T-helper 1 cell (primary cell): ENCODE measurements at regions not wholly inside any gene's neighbourhood (a gene's known extent, or its start where the extent isn't known, plus 50 kb on each side); places are given as distances from the start of the nearest gene placed in this dataset.

ENCODE experiments used
- DNase-seq, 5 donors: peaks; one replicate each; pipeline ENCODE4 v3.0.0-alpha.2; 2012 to 2020

DNA sequence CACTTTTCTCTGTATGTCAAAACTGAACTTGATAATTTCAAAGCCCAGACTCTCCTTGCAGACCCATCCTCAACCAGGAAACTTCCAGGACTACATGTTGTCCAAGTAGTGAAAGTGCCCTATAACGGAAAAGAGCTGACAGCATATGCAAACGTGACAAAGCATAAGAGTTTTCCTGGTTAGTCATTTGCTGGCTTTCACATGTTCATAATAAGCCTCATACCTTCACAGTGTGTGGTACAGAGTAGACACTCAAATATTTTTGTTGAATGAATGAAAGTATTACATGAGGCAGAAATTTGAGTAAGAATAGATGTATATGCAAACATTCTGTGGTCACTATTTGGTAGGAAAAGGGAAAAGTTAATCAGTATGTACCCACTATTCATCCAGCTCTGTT is 473.3 kb downstream of the MRPL39 start:
- DNase-seq, result no peak

DNA sequence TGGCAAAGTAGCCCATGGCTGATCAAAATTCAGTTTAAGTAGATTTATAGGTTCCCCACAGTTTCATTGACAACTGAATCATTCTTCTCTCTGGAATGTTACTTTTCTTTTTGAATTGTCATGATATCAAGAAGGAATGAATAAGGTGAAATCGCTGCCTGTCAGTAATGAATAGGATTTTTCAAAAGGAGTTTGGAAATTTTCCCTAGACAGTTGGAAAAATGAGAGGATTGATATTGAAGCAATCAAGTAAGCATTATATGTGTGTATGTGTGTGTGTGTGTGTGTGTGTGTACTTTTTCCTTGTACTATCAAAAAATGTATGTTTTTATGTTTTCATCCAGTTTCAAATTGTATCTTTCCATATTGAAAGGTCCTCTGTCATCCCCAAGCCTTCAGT is 479.5 kb downstream of the MRPL39 start:
- DNase-seq, result no peak

DNA sequence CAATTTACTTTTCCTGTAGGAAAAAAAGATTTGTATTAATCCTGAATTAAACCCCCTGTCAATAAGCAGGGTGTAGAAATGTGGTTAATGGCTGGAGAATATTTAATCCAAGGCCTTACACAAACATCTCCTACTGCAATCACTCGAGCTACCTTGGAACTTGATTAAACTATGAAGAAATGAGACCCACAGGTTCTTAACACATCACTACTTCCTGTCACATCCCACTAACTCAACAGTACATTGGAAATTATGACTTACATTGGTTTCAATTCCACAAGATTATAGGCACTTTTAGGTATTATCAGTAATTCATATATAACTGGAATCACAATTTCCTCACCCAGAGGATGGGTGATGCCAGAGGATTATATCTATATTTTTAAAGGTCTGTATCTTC is 480.3 kb downstream of the MRPL39 start:
- no peak for DNase-seq

DNA sequence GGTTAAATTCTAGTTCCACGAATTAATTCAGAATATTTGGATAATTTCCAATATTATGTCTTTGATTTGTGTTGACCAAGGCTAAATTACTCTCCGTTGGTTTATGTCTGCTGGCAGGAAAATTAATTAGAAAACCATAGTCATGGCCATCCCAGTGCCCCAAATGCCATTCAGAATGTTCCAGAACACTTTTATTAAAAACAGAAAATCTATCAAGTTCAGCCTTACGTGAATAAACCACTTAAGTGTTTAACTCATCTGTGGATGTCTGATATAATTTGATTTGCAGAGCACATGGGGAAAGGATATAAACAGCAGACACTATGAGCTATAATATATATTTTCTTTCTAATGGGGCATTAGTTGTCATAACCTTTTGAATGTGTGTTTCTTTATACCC is 480.7 kb downstream of the MRPL39 start:
- DNase-seq, result no peak

DNA sequence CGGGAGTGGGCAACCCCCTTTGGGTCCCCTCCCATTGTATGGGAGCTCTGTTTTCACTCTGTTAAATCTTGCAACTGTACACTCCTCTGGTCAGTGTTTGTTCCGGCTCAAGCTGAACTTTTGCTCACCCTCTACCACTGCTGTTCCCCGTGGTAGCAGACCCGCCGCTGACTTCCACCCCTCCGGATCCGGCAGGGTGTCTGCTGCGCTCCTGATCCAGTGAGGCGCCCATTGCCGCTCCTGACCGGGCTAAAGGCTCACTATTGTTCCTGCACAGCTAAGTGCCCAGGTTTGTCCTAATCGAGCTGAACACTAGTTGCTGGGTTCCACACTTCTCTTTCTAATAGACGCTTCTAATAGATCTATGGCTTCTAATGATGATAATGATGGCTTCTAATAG is 488.6 kb downstream of the MRPL39 start:
- DNase-seq, result no peak

DNA sequence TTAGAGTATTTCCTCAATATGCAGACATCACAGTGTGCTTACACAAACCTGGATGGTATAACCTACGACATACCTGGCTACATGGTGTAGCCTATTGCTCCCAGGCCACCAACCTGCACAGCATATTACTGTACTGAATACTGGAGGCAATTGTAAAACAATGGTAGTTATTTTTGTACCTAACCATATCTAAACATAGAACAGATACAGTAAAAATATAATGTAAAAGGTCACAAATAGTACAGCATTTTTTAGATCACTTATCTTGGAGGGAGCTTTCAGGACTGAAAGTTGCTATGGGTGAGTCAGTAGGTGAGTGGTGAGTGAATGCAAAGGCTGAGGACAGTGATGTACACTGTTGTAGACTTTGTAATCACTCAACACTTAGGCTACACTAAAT is 492.3 kb downstream of the MRPL39 start:
- no peak for DNase-seq

DNA sequence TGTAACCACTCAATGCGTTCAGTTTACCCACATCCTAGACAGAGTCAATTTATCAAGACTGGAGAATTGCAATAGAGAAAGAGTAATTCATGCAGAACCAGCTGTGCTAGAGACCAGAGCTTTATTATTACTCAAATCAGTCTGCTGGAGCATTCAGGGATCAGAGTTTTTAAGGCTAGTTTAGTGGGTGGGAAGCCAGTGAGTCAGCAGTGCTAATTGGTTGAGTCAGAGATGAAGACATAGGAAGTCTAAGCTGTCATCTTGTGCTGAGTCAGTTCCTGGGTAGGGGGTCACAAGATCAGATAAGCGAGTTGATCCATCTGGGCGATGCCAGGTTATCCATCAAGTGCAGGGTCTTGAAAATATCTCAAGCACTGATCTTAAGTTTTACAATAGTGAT is 499.6 kb downstream of the MRPL39 start:
- DNase-seq, result no peak

DNA sequence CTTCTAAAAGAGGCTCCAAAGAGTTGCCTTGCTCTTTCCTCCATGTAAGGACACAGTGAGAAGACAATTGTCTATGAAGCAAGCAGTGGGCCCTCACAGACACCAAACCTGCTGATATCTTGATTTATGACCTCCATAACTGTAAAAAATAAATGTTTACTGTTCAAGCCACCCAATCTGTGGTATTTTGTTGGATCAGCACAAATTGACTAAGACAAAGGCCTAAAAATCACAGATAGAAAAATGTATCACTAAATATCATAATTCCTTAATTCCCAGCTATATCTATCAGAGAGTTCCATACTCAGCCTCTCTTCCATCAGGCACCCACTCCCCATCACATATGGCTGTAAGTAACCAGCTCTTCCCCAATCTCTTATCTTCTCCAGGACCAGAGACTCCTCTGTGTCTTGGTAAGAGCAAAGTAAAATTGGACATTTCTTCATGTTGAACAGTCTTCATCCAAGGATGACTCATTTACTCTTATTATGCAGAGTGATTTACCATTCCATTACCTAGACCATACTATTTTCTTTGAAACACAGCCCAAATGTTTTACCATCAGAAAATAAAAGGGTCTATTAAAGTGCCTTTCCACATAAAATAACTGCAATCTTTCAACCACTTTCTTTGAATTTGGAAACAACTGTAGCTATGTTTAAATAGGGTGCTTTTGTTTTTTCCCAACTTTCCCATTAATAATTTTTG is 503.6 kb downstream of the MRPL39 start:
- DNase-seq, result no peak

DNA sequence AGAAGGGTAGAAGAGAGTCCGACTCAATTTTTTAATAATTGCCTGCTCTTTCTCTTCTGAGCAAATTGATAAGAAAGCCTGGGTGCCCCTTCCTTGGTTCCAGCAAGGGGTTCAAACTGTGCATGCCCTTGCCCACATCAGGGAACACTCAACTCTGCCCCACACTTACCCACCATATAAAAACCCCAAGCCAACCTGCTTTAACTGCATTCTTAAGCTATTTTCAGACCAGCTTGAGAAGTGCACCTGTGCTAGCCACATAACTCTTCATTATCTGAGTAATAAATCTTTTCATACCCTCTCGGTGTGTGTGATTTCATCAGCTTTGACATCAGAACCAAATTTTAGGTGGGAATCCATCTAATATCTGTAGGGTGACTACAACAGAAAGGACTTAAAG is 509.6 kb downstream of the MRPL39 start:
- no peak for DNase-seq

DNA sequence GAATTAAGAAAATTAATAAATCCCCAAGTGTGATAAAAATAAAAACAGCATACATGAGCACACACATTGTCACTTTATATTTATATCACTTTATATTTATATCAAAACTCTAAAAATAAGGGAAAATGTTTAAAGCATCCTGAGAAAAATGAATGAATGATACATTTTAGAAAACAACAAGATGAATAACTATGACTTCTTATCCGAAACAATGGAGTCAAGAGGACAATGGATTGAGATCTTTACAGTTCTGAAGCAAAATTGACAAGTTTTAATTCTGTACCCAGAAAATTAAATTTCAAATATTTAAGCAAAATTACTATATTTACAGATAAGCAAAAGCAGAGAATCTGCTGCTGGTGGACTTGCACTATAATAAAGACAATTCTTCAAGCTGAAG is 512.6 kb downstream of the MRPL39 start:
- no peak for DNase-seq

DNA sequence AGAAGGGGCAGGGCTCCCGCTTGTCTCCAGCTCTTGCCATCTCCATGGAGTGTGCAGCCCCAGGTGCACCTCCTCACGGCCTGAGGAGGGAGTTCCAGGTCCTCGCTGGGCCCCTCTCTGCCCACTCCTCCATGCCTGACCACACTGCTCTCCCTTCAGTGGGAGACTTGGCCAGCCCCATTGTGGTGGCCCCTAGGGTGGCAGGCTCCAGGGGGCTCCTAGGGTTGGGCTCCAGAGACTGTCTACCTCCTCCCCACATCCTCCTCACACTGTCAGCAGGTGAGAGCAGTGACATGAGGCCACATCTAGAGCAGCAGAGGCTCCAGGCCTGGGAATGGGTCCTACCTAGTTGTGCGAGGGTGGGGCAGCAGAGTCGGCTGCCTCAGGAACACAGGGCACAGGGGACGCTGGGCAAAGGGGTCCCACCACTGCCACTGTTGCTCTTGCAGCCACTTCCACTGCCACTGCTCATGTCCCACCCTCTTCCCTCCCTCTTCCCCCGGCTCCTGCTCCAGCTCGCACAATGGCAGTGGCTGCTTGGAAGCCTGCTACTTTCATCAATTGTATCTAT is 514.8 kb downstream of the MRPL39 start:
- no peak for DNase-seq

DNA sequence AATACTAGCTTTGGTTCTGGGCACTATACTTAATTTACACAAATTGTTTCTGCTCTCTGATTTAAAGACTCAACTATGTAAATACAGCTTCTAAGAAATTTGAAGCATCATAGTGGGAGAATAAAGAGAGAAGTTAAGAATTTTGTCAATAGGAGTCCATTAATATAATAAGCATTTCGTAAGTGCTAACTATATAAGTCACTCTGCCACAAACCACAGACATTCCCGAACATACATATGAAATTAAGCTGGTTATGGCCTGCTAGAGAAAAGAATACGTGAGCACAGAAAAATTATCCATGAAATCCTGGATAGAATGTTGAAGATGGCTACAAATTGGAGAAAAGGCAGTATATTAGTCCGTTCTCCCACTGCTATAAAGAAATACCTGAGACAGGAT is 526.2 kb downstream of the MRPL39 start:
- DNase-seq, result no peak

DNA sequence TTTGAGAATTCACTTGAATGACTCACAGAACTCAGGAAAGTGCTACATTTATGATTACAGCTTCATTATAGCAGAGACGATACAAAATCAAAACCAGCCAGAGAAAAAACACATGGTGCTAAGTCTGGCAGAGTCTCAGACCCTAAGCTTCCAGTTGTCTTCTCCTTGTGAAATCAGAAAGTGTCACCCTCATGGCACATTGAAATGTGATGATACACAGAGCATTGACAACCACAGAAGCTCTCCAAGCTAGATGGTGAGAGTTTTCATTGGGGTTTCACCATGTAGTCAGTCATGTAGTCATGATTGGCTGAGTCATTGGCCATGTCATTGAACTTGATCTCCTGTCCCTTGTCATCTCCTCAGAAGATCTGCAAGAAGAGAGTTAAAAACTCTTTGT is 526.6 kb downstream of the MRPL39 start:
- no peak for DNase-seq

DNA sequence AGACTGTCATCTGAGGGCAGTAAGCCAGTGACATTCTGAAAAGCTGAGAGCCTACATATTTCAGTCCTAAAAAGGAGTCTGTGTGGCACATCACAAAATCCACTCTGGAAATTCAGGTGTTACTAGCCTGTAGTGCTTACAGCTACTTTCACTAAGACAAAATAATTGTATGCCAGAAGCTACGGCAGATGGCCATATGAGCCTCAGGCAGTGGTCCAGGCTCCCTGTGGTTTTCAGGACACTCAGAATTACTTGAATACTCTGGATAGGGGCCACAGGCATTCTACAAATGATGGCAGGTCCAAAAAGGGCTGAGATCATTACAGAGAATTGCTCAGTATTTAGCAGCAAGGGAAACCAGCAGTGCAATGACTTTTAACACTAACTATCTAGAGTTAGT is 527.1 kb downstream of the MRPL39 start:
- no peak for DNase-seq

DNA sequence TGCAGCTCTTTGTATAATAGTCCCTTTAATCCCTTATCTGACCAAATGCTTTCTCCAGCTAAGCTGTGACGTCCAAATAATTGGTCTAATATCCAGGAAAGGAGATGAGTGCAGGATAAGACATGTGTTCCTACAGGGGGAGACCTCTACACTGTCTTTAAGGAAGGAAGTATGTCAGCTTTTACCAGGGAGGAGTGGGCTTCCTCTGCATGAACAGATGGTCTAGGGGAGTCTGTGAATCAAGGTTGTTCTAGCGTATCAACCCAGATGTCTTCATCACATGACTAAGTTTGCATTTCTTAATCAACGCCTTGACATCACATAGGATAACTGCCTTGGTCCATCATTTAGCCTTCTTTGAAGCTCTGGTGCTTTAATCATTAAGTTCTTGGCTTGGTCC is 528.2 kb downstream of the MRPL39 start:
- DNase-seq, result no peak

DNA sequence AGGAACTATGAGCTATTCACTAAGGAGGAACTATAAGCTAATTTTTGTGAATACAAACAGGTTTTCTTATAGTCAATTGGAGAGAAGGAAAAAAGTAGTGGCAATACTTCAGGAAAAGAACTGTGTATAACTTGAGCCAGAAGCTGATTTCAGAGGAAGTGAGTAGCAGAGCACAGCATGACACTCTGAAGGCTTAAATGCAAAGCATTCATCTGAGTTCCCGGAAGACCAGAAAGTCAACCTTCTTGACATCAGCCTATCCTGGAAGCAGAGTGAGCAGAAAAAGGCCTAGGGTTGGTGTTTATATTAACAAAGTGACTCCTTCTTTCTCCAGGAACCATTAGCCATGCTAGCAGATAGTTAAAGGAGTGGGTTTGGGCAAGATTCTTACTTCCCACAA is 545.2 kb downstream of the MRPL39 start:
- no peak for DNase-seq

DNA sequence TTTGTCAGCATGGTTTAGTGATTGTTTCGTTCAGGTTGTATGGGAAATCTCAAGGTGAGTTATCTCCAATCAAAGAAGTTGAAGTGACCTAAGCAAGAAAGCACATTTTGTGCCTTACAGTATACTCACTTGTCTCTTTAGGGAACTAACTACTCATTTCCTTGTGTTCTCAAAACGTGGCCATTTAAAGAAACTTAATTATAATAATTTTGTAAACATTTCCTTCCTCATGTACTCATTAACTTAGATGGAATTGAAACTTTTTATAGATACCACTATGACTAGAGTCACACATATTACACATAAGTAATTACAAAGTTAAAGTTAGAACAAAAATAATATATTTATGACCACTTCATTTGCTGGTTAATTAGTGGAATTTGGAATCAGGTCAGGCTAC is 552.6 kb downstream of the MRPL39 start:
- no peak for DNase-seq

DNA sequence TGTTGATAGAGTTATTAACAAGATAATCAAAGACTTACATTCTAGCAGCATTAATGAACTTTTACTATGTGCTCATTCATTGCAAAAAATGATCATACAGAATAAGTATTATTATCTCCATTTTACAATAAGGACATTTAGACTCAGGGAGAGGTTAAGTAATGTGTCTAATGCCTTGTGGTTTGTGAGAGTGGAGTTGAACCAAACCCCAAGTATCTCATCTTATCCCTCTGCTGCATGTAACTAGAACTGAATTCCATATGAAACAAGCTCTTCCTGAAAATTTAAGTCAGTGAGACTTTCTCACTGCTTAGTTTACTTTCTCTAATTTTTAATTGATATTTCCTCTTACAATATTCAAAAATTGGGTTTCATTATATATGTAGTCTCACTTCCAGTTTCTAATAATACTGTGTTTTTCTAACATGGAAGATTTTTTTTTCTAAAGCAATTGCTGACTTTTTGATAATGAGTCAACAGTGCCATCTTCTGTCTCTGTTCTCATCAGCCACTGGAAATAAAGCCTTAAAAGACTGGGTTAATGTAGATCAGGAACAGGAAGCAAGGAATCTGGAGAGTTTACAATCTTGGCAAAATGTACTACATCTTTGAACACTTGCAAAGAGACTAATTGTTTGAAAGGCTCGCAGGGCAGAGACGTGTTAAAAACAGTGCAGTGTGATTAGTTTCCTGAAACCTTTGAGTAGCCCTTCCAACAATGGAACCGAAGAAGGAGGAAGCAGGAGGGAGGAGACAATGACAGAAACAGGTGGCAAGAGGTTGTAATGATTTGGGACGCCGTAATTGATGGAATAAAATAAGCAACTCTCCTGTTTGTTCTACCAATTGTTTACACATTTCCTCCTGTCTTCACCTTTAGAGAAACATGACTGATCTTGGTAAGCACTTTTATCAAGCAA is 567.6 kb downstream of the MRPL39 start:
- no peak for DNase-seq

DNA sequence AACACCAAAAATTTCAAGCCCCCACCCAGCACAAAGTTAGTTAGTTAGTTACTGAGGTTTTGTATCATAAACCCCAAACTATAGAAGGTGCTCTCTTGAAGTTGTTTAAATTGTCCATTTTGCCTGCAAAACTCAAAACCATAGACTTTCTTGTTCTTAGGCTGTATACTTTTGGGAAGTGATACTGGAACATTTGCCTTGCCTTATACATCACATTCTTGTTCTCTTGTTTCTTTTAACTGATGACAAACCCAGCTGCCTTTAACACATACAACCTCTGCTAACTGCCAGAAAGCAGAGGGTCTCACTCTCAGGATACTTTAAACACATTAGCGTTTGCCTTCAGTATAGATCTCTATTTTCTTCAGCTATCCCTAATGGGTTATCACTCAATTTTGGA is 570.5 kb downstream of the MRPL39 start:
- DNase-seq, result no peak

DNA sequence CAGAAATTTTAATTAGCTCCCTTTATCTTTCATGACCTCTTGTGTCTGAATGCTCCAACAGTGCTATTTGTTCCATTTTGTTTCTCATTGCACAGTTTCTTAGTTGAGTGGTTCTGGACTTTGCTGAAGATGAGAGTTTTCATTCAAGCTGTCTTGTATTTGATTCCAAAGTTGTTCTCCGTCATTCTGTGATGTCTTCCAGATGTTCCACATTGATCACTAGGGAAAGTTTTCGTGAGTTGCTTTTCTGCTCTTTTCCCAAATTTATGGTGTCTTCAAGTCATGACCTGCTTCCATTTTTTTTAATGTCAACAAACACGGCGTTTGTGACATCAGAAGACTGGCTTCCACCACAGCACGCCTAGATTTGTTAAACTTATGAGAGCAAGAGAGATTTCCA is 575.5 kb downstream of the MRPL39 start:
- DNase-seq, result no peak

DNA sequence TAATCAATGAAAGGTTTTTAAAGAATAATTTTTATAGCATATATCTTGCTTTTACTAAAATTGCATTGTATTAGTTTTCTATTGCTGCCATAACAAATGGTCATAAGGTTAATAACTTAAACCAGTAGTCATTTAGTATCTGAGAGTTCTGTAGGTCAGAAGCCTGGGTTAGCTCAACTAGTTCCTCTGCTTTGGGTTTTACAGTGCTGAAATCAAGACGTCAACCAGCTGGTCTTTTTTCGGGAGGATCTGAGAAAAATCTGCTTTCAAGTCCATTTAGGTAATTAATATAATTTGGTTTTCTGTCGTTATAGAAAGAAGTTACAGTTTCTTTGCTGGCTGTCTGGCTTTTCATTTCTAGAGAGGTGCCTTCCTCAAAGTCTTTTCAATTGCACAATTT is 577.7 kb downstream of the MRPL39 start:
- no peak for DNase-seq

DNA sequence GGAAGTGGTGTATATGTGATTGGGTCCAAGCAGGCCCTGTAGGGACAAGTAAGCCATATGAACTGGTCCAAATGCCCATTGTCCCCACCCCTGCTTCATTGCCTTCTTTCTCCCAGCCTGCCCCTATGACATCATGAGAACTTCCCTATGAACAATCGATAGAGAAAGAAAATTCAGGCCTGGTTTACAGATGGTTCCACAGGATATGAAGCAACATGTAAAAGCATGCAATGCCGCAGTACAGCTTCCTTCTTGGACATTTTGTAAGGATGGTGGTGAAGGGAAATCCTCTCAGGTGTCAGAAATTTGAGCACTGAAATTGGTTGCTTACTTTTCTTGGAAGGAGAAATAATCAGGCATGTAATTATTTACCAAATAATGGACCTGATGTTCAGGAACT is 581.7 kb downstream of the MRPL39 start:
- no peak for DNase-seq

DNA sequence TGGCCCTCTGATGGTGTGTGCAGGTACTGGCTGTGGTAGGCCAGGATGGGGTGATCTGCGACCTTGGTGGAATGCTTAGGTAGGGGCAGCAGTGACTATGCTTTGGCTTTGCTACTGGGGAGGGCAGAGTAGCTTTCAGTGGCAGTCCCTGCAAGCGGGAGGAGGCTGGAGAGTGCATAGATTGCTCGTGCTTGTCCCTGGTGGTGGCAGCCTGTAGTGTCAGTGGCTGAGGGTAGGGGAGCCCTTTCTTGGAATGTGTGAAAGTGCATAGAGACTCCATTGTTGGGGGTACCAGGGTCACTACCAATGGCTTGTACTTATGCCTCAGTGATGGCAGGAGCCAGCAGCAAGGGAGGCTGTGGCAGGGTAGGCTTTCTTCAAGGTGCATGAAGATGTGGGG is 582.6 kb downstream of the MRPL39 start:
- DNase-seq, result no peak

DNA sequence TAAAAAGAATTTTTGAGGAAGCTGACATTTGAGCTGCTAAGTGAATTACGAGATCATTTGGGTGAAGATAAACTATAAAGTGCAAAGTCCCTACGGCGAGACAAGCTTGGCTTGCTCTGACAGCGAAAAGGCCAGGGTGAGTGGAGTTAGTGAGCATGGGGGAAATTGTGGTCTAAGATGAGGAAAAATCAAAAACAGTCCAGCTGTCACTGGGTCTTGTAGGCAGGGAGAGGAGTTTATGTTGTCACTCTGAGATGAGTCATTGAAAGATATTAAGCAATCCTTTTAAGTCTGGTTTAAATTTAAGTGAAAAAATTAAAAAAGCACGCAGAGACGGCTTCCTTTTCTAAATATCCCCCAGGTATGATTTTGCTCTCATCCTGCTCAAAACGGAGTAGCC is 601.9 kb downstream of the MRPL39 start:
- DNase-seq, result no peak
